ENCODE measurements at regions not wholly inside any gene's neighbourhood (a gene's known extent, or its start where the extent isn't known, plus 50 kb on each side); places are given as distances from the start of the nearest gene placed in this dataset.
A peak's percentile ranks its signal among the peaks of the same experiment; 100 is the strongest.

DNA sequence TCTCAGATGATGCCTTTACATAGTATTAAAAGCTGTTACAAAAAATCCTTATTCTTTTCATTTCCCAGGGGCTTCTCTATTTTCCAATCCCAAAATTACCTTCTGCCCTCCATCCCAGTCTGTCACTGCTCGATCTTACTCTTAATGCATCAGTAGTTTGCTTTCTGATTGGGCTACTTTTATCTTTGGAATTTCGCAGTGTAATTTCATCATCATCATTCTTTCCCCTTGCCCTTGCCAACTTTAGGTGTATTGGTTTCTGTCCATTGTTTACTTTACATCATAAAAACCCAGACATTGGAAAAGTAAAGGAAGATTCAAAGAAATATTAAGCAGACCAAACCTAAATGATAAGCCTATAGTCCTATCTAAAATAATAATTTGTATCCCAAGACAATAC, 457.2 kb downstream of the PIK3C3 start (continued):
- TF ChIP-seq, protein P1, sequence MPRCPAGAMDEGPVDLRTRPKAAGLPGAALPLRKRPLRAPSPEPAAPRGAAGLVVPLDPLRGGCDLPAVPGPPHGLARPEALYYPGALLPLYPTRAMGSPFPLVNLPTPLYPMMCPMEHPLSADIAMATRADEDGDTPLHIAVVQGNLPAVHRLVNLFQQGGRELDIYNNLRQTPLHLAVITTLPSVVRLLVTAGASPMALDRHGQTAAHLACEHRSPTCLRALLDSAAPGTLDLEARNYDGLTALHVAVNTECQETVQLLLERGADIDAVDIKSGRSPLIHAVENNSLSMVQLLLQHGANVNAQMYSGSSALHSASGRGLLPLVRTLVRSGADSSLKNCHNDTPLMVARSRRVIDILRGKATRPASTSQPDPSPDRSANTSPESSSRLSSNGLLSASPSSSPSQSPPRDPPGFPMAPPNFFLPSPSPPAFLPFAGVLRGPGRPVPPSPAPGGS (IDR thresholded peaks at IDR 0.05): no peak
- TF ChIP-seq, protein P2, sequence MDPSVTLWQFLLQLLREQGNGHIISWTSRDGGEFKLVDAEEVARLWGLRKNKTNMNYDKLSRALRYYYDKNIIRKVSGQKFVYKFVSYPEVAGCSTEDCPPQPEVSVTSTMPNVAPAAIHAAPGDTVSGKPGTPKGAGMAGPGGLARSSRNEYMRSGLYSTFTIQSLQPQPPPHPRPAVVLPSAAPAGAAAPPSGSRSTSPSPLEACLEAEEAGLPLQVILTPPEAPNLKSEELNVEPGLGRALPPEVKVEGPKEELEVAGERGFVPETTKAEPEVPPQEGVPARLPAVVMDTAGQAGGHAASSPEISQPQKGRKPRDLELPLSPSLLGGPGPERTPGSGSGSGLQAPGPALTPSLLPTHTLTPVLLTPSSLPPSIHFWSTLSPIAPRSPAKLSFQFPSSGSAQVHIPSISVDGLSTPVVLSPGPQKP (IDR thresholded peaks at IDR 0.05; ENCODE audit: low read depth, low read length): no peak
- TF ChIP-seq, protein P3, sequence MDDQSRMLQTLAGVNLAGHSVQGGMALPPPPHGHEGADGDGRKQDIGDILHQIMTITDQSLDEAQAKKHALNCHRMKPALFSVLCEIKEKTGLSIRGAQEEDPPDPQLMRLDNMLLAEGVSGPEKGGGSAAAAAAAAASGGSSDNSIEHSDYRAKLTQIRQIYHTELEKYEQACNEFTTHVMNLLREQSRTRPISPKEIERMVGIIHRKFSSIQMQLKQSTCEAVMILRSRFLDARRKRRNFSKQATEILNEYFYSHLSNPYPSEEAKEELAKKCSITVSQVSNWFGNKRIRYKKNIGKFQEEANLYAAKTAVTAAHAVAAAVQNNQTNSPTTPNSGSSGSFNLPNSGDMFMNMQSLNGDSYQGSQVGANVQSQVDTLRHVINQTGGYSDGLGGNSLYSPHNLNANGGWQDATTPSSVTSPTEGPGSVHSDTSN (IDR thresholded peaks at IDR 0.05): no peak
- no peak for TF ChIP-seq HEYL (CRISPR knock-in tag; IDR thresholded peaks at IDR 0.05)
- TF ChIP-seq RFX5 (IDR thresholded peaks at IDR 0.05): no peak
- TF ChIP-seq, protein P4, sequence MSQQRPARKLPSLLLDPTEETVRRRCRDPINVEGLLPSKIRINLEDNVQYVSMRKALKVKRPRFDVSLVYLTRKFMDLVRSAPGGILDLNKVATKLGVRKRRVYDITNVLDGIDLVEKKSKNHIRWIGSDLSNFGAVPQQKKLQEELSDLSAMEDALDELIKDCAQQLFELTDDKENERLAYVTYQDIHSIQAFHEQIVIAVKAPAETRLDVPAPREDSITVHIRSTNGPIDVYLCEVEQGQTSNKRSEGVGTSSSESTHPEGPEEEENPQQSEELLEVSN (IDR thresholded peaks at IDR 0.05; ENCODE audit: borderline replicate concordance, low read depth): no peak
- TF ChIP-seq, protein P5, sequence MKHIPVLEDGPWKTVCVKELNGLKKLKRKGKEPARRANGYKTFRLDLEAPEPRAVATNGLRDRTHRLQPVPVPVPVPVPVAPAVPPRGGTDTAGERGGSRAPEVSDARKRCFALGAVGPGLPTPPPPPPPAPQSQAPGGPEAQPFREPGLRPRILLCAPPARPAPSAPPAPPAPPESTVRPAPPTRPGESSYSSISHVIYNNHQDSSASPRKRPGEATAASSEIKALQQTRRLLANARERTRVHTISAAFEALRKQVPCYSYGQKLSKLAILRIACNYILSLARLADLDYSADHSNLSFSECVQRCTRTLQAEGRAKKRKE (CRISPR knock-in tag; IDR thresholded peaks at IDR 0.05; ENCODE audit: low read depth): no peak
- TF ChIP-seq CBX8 (IDR thresholded peaks at IDR 0.05): no peak
- TF ChIP-seq MAZ (IDR thresholded peaks at IDR 0.05; ENCODE audit: borderline replicate concordance, low read depth, low read length): no peak
- TF ChIP-seq POLR2AphosphoS2 (conservative IDR thresholded peaks at IDR 0.05; ENCODE audit: low read length): no peak
- TF ChIP-seq ESRRA (IDR thresholded peaks at IDR 0.05; ENCODE audit: borderline replicate concordance, low read length): no peak

DNA sequence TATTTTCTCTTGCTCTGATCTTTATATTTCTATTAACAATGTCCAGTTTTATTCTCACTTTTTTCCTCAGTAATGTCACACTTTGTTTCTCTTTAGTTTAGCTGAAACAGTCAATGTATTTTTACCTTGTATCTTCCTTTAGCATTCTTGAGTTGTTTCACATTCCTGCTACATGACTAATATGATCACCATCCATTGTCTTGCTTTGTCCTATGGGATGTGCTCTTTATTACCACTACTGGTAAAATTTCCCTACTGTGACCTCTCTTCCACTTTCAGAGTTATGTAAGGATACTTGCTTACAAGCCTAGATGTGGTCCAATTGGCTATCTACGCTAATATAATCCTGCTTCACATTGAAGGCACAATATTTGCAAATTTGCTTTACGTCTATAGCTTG, 457.9 kb downstream of the PIK3C3 start:
- TF ChIP-seq, protein P3 (IDR thresholded peaks at IDR 0.05): no peak
- TF ChIP-seq POLR2A (IDR thresholded peaks at IDR 0.05; ENCODE audit: low read length): no peak
- Histone ChIP-seq H3K9me3 (no peaks in the 10 kb centered on the region), H3K4me2 (no peak overlapping the region), H3K27ac (no peak overlapping the region), H3K4me1 (no peaks in the 10 kb centered on the region), H3K4me3 (no peak overlapping the region)
- ATAC-seq (no peak), DNase-seq (ENCODE audit: low read depth in 1 of 2, low spot score in 1 of 2) (peak in 1 of 2 experiments; percentile 1), FAIRE-seq (no peak)
- ChIA-PET CTCF (no interaction called here), POLR2A (no interaction called here)
- WGBS (ENCODE audit: missing lambda C conversion rate): 22% methylated on average over 2 of the region's 2 CpGs

DNA sequence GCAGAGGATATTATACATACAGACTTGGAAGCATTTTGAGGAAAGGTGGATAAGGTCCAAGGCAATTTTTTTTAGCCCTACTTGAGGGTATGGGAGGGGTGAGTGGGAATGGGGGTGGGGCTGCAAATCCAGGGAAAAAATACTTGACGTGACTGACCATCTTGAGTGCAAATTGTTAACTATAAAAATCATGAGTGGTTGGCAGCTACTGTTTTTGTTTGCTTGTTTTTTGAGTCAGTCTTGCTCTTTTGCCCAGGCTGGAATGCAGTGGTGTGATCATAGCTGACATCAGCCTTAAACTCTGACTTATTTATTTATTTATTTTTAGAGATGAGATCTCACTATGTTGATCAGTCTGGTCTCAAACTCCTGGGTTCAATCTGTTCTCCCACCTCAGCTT, 458.8 kb downstream of the PIK3C3 start:
- no peak overlapping the region for H3K4me3 ChIP-seq
- FAIRE-seq: no peak
- peak in 1 of 2 experiments; percentile 0 for DNase-seq (ENCODE audit: low read depth in 1 of 2, low spot score in 1 of 2)
- no peaks in the 10 kb centered on the region for H3K4me1 ChIP-seq
- no peaks in the 10 kb centered on the region for H3K9me3 ChIP-seq
- no peak for ATAC-seq
- TF ChIP-seq MAZ (IDR thresholded peaks at IDR 0.05; ENCODE audit: borderline replicate concordance, low read depth, low read length): no peak
- TF ChIP-seq HOXA7 (CRISPR knock-in tag; IDR thresholded peaks at IDR 0.05): no peak
- no peak for TF ChIP-seq TP53 (CRISPR knock-in tag; IDR thresholded peaks at IDR 0.05)
- no peak for TF ChIP-seq EHMT2 (IDR thresholded peaks at IDR 0.05; ENCODE audit: low read depth)
- TF ChIP-seq, protein P6, sequence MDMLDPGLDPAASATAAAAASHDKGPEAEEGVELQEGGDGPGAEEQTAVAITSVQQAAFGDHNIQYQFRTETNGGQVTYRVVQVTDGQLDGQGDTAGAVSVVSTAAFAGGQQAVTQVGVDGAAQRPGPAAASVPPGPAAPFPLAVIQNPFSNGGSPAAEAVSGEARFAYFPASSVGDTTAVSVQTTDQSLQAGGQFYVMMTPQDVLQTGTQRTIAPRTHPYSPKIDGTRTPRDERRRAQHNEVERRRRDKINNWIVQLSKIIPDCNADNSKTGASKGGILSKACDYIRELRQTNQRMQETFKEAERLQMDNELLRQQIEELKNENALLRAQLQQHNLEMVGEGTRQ (IDR thresholded peaks at IDR 0.05): no peak
- TF ChIP-seq, protein P1 (IDR thresholded peaks at IDR 0.05): no peak
- TF ChIP-seq, protein P7, sequence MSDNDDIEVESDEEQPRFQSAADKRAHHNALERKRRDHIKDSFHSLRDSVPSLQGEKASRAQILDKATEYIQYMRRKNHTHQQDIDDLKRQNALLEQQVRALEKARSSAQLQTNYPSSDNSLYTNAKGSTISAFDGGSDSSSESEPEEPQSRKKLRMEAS (IDR thresholded peaks at IDR 0.05): no peak
- TF ChIP-seq NPAS2 (CRISPR knock-in tag; IDR thresholded peaks at IDR 0.05; ENCODE audit: borderline replicate concordance): no peak
- no peak for TF ChIP-seq FOXS1 (CRISPR knock-in tag; IDR thresholded peaks at IDR 0.05)
- no peak for TF ChIP-seq SMC3 (IDR thresholded peaks at IDR 0.05)
- TF ChIP-seq, protein P3 (IDR thresholded peaks at IDR 0.05): no peak
- TF ChIP-seq CHD2 (IDR thresholded peaks at IDR 0.05; ENCODE audit: low read length, partially characterized antibody): no peak
- no peak for TF ChIP-seq FOSB (CRISPR knock-in tag; IDR thresholded peaks at IDR 0.05)
- no peak for TF ChIP-seq TFCP2L1 (CRISPR knock-in tag; IDR thresholded peaks at IDR 0.05)
- TF ChIP-seq POLR2AphosphoS2 (conservative IDR thresholded peaks at IDR 0.05; ENCODE audit: low read length): no peak
- TF ChIP-seq GATA3 (IDR thresholded peaks at IDR 0.05; ENCODE audit: borderline replicate concordance): no peak
- TF ChIP-seq EP300 (IDR thresholded peaks at IDR 0.05): no peak
- no peak for TF ChIP-seq KDM1A (IDR thresholded peaks at IDR 0.05; ENCODE audit: low read depth)
- no peak overlapping the region for H3K4me2 ChIP-seq
- ChIA-PET POLR2A (no interaction called here), CTCF (no interaction called here)
- no peak overlapping the region for H3K27ac ChIP-seq
- WGBS (ENCODE audit: missing lambda C conversion rate): 0% methylated on average over 1 of the region's 1 CpG
